GM12801 (cell line): ENCODE measurements at regions not wholly inside any gene's neighbourhood (a gene's known extent, or its start where the extent isn't known, plus 50 kb on each side); places are given as distances from the start of the nearest gene placed in this dataset.
A peak's percentile ranks its signal among the peaks of the same experiment; 100 is the strongest.

Experiments used
- CTCF ChIP-seq: IDR thresholded peaks from one replicate; pipeline ENCODE4 v1.5.1; 2011; ENCODE audit warnings: control low read depth; ENCODE audit not compliant: insufficient read length; ENCODE audit errors: extremely low read depth

GRCh38 chr9:107118863-107119624 lies 164.0 kb upstream of the RAD23B start:
- TF ChIP-seq CTCF: no peak

- TF ChIP-seq CTCF: no peak
These were observed 163.3 kb upstream of the RAD23B start for GRCh38 chr9:107119735-107120134.

DNA sequence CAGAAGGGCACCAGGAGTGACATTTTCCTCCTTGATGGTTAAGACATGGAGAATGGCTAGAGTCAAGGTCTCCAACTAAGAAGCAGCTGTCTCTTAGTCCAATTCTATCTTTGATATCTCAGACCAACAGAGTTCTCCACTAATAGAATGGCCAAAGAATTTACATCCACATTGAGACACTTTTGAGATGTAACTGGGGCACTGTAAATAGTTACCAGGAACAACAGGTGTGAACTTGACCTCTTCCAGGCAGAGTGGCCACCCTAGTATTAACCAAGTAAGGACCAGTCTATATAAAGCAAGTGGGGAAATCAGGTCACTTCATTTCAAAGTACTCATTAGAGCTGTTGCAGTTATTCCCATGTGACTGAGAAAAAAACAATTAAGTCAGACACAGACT lies 159.7 kb upstream of the RAD23B start:
- no peak for TF ChIP-seq CTCF

GRCh38 chr9:107127608-107128007 lies 155.5 kb upstream of the RAD23B start:
- TF ChIP-seq CTCF: no peak

DNA sequence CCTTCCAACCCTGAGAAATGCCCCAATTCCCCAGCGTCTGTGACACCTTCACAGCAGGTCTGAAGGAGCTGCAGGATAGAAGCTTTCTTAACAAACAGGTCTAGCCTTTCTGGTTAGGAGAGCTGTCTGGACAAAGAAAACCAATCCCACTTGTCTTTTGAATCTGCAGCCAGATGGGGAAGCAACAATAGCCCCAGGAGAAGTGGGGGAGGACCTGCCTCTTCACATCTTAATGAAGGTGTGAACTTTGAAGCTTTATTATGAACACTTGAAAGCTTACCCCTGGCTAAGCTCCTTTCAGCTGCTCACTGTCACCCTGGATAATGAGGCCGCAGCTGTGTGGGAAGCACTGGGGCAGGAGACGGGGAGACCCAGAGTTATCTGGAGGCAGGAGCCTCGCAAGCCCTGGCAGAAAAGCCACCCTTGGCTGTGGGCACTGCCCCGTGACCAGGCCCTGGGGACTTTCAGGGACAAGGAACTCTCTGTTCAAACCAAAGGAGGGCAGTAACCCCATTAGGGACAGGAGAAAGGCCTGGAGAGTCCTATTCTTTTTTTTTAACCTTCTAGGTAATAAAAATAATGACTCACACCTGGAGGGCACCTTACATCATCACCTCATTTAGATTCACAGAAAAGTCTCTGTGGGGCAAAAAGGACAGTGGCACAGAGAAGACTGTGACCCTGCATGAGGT lies 151.8 kb upstream of the RAD23B start:
- no peak for TF ChIP-seq CTCF

DNA sequence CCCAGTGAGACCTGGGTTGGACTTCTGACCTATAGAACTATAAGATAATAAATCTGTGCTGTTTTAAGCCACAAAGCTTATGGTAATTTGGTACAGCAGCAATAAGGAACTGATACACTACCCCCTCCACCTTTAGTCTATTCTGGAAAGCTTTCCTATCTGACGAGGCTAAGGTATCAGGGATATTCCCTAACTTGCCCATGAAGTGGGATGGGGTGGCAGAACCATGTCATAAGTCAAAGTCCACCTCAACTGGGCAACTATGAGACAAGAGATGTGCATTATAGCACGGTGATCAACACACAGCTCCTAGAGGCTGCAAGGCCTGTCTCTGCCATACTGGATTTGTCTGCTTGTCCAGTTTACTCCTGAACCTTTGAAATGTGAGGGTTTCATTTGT lies 146.8 kb upstream of the RAD23B start:
- no peak for TF ChIP-seq CTCF

GRCh38 chr9:107137495-107138202 lies 145.4 kb upstream of the RAD23B start:
- peak; percentile 30 for TF ChIP-seq CTCF
